ENCODE measurements at regions not wholly inside any gene's neighbourhood (a gene's known extent, or its start where the extent isn't known, plus 50 kb on each side); places are given as distances from the start of the nearest gene placed in this dataset.

- TF ChIP-seq, protein P1, sequence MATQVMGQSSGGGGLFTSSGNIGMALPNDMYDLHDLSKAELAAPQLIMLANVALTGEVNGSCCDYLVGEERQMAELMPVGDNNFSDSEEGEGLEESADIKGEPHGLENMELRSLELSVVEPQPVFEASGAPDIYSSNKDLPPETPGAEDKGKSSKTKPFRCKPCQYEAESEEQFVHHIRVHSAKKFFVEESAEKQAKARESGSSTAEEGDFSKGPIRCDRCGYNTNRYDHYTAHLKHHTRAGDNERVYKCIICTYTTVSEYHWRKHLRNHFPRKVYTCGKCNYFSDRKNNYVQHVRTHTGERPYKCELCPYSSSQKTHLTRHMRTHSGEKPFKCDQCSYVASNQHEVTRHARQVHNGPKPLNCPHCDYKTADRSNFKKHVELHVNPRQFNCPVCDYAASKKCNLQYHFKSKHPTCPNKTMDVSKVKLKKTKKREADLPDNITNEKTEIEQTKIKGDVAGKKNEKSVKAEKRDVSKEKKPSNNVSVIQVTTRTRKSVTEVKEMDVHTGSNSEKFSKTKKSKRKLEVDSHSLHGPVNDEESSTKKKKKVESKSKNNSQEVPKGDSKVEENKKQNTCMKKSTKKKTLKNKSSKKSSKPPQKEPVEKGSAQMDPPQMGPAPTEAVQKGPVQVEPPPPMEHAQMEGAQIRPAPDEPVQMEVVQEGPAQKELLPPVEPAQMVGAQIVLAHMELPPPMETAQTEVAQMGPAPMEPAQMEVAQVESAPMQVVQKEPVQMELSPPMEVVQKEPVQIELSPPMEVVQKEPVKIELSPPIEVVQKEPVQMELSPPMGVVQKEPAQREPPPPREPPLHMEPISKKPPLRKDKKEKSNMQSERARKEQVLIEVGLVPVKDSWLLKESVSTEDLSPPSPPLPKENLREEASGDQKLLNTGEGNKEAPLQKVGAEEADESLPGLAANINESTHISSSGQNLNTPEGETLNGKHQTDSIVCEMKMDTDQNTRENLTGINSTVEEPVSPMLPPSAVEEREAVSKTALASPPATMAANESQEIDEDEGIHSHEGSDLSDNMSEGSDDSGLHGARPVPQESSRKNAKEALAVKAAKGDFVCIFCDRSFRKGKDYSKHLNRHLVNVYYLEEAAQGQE (IDR thresholded peaks at IDR 0.05; ENCODE audit: low read depth, low read length) = no peak
- no peak for TF ChIP-seq JUND (IDR thresholded peaks at IDR 0.05)
- TF ChIP-seq SMC3 (IDR thresholded peaks at IDR 0.05; ENCODE audit: low read depth, low read length) = no peak
Observed at GRCh38 chr5:81820318-81820636, 69.4 kb upstream of the SSBP2 start (continued).

- TF ChIP-seq TEAD4 (IDR thresholded peaks at IDR 0.05; ENCODE audit: borderline replicate concordance, insufficient read depth) = no peak
- peak; percentile 58; the same call in 1 of the 2 replicates for TF ChIP-seq FOSL2 (IDR thresholded peaks at IDR 0.05; ENCODE audit: borderline replicate concordance, low read depth)
- TF ChIP-seq EP300 (IDR thresholded peaks at IDR 0.05; ENCODE audit: borderline replicate concordance in 1 of 2, low read depth in 1 of 2, low read length in 1 of 2) = peak in 1 of 2 experiments; percentile 23; a peak in 1 of 4 replicates
- TF ChIP-seq RFX5 (IDR thresholded peaks at IDR 0.05; ENCODE audit: low read length) = no peak
- TF ChIP-seq TAF1 (IDR thresholded peaks at IDR 0.05; ENCODE audit: borderline replicate concordance, low read depth, low read length) = no peak
- no peak for TF ChIP-seq MXI1 (IDR thresholded peaks at IDR 0.05; ENCODE audit: low read depth, low read length)
- TF ChIP-seq, protein P2, sequence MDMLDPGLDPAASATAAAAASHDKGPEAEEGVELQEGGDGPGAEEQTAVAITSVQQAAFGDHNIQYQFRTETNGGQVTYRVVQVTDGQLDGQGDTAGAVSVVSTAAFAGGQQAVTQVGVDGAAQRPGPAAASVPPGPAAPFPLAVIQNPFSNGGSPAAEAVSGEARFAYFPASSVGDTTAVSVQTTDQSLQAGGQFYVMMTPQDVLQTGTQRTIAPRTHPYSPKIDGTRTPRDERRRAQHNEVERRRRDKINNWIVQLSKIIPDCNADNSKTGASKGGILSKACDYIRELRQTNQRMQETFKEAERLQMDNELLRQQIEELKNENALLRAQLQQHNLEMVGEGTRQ (IDR thresholded peaks at IDR 0.05; ENCODE audit: borderline replicate concordance, low read depth, low read length) = no peak
- TF ChIP-seq, protein P3, sequence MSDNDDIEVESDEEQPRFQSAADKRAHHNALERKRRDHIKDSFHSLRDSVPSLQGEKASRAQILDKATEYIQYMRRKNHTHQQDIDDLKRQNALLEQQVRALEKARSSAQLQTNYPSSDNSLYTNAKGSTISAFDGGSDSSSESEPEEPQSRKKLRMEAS (IDR thresholded peaks at IDR 0.05; ENCODE audit: low read depth) = no peak
- TF ChIP-seq EZH2phosphoT487 (IDR thresholded peaks at IDR 0.05; ENCODE audit: borderline replicate concordance, low read depth) = no peak
- TF ChIP-seq FOXM1 (IDR thresholded peaks at IDR 0.05; ENCODE audit: low read depth) = no peak
- TF ChIP-seq SIN3A (IDR thresholded peaks at IDR 0.05; ENCODE audit: borderline replicate concordance, low read depth, low read length) = no peak
- TF ChIP-seq JUND (IDR thresholded peaks at IDR 0.05) = peak; percentile 39; the same call in 1 of the 2 replicates
- peak; percentile 27; the same call in 1 of the 2 replicates for TF ChIP-seq NFIC (IDR thresholded peaks at IDR 0.05; ENCODE audit: borderline replicate concordance)
- TF ChIP-seq TCF12 (IDR thresholded peaks at IDR 0.05) = peak; percentile 38; the same call in 1 of the 2 replicates
- TF ChIP-seq, protein P4, sequence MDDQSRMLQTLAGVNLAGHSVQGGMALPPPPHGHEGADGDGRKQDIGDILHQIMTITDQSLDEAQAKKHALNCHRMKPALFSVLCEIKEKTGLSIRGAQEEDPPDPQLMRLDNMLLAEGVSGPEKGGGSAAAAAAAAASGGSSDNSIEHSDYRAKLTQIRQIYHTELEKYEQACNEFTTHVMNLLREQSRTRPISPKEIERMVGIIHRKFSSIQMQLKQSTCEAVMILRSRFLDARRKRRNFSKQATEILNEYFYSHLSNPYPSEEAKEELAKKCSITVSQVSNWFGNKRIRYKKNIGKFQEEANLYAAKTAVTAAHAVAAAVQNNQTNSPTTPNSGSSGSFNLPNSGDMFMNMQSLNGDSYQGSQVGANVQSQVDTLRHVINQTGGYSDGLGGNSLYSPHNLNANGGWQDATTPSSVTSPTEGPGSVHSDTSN (IDR thresholded peaks at IDR 0.05) = peak; percentile 37; the same call in 1 of the 2 replicates
- no peak for TF ChIP-seq GABPA (IDR thresholded peaks at IDR 0.05; ENCODE audit: low read depth)
- TF ChIP-seq GATA2 (CRISPR knock-in tag; IDR thresholded peaks at IDR 0.05) = no peak
- no peak for TF ChIP-seq IRF3 (IDR thresholded peaks at IDR 0.05; ENCODE audit: low read depth, low read length)
- TF ChIP-seq NRF1 (IDR thresholded peaks at IDR 0.05; ENCODE audit: low read depth, low read length) = no peak
- no peak for TF ChIP-seq YY1 (IDR thresholded peaks at IDR 0.05; ENCODE audit: low read depth)
- TF ChIP-seq RXRA (IDR thresholded peaks at IDR 0.05; ENCODE audit: borderline replicate concordance, low read depth) = no peak
- H3K9me2 ChIP-seq = no peaks in the 10 kb centered on the region
- H3K79me2 ChIP-seq (ENCODE audit: insufficient read depth) = no peaks in the 10 kb centered on the region
- peak overlapping the region; percentile 20 for H2AFZ ChIP-seq (ENCODE audit: low read depth)
- POLR2A ChIA-PET = no interaction called here
- no peak overlapping the region for H3K9ac ChIP-seq
- no peak overlapping the region for H3K4me3 ChIP-seq (ENCODE audit: low read depth in 2 of 2, low read length in 1 of 2)
- H3F3A ChIP-seq (replicated peaks; ENCODE audit: insufficient read depth) = no peaks in the 10 kb centered on the region
- H3K36me3 ChIP-seq (replicated peaks in 1 of 2; ENCODE audit: control insufficient read depth in 1 of 2, insufficient read depth in 2 of 2, low read length in 1 of 2) = no peaks in the 10 kb centered on the region
- H3K27me3 ChIP-seq (ENCODE audit: insufficient read depth) = no peaks in the 10 kb centered on the region
- peak overlapping the region; percentile 29 to 60; a peak in 2 of 4 replicates for H3K27ac ChIP-seq (ENCODE audit: low read depth in 2 of 2, low read length in 1 of 2)
- 90% methylated on average over 6 of the region's 6 CpGs for WGBS (ENCODE audit: low lambda C conversion rate)
- no peaks in the 10 kb centered on the region for H4K20me1 ChIP-seq (ENCODE audit: insufficient read depth)
- H3K4me2 ChIP-seq = no peak overlapping the region
- H3K4me1 ChIP-seq (ENCODE audit: control insufficient read depth in 1 of 2, insufficient read depth in 2 of 2, low read depth in 1 of 2, low read length in 1 of 2) = peaks cover 0 to 9% of the 10 kb centered on the region in 2 experiments; a peak in 2 of 4 replicates
- CTCF ChIA-PET = no interaction called here
- no peak for DNase-seq
- no peaks in the 10 kb centered on the region for H3K9me3 ChIP-seq
Observed at GRCh38 chr5:81819556-81820317, 68.8 kb upstream of the SSBP2 start.

Data from SK-N-SH (cell line).